Mesodermal cell (in vitro differentiated cells): ENCODE measurements at regions not wholly inside any gene's neighbourhood (a gene's known extent, or its start where the extent isn't known, plus 50 kb on each side); places are given as distances from the start of the nearest gene placed in this dataset.

Experiments
- H3K27ac ChIP-seq: 2 replicates; pipeline ENCODE4 v1.7.0; 2013; ENCODE audit warnings: mild to moderate bottlenecking, low read depth, low read length, moderate library complexity; ENCODE audit not compliant: severe bottlenecking
- H3K36me3 ChIP-seq: 2 replicates; pipeline ENCODE4 v1.7.1; 2013; ENCODE audit warnings: mild to moderate bottlenecking, low read length, moderate library complexity; ENCODE audit not compliant: control insufficient read depth, insufficient read depth
- H3K4me1 ChIP-seq: one replicate; pipeline ENCODE4 v1.7.1; 2013; ENCODE audit warnings: mild to moderate bottlenecking, low read length; ENCODE audit not compliant: insufficient read depth, control insufficient read depth, poor library complexity, severe bottlenecking
- H3K4me3 ChIP-seq: 2 replicates; pipeline ENCODE4 v1.7.0; 2013; ENCODE audit warnings: low read length, control low read depth, mild to moderate bottlenecking; ENCODE audit not compliant: insufficient read depth, poor library complexity, severe bottlenecking; ENCODE audit errors: extremely low read depth
- H3K9me3 ChIP-seq: 2 replicates; pipeline ENCODE4 v1.7.1; 2013; ENCODE audit warnings: mild to moderate bottlenecking, low read length, moderate library complexity; ENCODE audit not compliant: control insufficient read depth
- WGBS, 2 experiments: methylation state at CpG; one replicate each; pipeline ENCODE4 v1.1.5; 2013; ENCODE audit warnings: missing lambda C conversion rate in 2 of 2; ENCODE audit not compliant: insufficient coverage in 2 of 2; 5-methylcytosine and 5-hydroxymethylcytosine counted together

DNA sequence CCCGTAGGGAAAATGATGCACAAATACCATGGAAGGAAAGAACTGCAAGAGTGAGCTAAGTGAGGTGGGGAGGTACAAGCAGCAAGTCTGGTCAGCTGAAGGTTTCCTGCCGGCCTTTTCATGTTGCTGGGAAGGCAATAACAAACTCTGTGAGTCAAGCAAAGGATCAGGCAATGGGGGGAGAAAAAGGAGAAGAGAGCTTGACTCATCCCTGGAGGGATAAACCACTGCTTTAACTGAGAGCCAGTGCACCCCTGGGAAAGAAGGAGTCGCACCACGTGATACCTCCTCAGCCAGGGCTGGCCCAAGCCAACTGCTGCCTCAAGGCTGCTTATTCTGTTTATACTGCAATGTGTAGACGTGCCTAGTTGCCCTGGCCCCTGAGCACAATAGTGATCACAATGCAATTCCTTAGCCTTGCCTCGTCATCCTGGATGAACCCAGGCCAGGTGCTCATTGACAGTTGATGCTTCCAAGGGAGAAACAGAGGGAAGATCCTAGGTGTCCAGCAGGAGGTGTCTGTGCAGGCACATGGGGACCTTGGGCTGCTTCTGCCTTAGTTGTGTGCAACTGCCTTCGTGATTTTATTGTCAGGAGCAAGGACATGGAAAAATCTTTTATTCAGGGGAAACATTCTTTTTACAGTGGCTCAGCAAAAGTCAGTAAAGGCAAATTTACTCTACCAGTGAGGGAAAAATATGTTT, 203.0 kb upstream of the TUT7 start:
- WGBS, 2 experiments: 68 to 81% methylated on average over 5 to 7 of the region's 7 CpGs

GRCh38 chr9:86555661-86556060, 201.5 kb upstream of the TUT7 start:
- 83% methylated on average over 1 of the region's 2 CpGs; no CpG with 5 or more reads in 1 of the 2 experiments for WGBS, 2 experiments
- H3K4me1 ChIP-seq: no peaks in the 10 kb centered on the region
- no peaks in the 10 kb centered on the region for H3K9me3 ChIP-seq
- no peak overlapping the region for H3K27ac ChIP-seq
- H3K4me3 ChIP-seq: no peak overlapping the region
- no peaks in the 10 kb centered on the region for H3K36me3 ChIP-seq

More for the DNA sequence above, 203.0 kb upstream of the TUT7 start:
- Histone ChIP-seq H3K4me3 (no peak overlapping the region), H3K4me1 (no peaks in the 10 kb centered on the region), H3K27ac (peak overlapping the region; percentile 31), H3K36me3 (no peaks in the 10 kb centered on the region), H3K9me3 (no peaks in the 10 kb centered on the region)

DNA sequence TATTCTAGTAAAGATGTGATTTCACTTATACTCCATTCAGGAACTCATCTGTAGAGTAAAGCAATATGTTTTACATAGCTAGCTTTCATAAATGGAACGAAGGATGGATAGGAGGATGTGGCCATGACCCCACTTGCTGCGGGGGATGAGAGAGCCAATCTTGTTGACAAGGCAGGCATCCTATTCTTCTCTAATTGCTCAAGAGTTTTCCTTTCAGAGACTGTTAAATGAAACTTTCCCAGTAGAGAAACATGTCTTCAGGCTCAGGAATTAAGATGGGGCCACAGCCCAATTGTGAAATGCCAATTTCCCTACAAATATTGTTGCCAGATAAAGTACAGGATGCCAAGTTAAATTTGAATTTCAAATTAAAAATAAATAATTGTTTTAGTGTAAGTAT, 196.2 kb upstream of the TUT7 start:
- Histone ChIP-seq H3K27ac (no peak overlapping the region), H3K4me1 (no peaks in the 10 kb centered on the region), H3K36me3 (no peaks in the 10 kb centered on the region), H3K9me3 (no peaks in the 10 kb centered on the region), H3K4me3 (no peak overlapping the region)
- no CpG with 5 or more reads among the region's 2 CpGs for WGBS, 2 experiments

GRCh38 chr9:86549920-86550319, 195.7 kb upstream of the TUT7 start:
- H3K4me3 ChIP-seq: no peak overlapping the region
- 67 to 83% methylated on average over 2 of the region's 2 CpGs for WGBS, 2 experiments
- no peak overlapping the region for H3K27ac ChIP-seq
- no peaks in the 10 kb centered on the region for H3K4me1 ChIP-seq
- H3K36me3 ChIP-seq: no peaks in the 10 kb centered on the region
- no peaks in the 10 kb centered on the region for H3K9me3 ChIP-seq

DNA sequence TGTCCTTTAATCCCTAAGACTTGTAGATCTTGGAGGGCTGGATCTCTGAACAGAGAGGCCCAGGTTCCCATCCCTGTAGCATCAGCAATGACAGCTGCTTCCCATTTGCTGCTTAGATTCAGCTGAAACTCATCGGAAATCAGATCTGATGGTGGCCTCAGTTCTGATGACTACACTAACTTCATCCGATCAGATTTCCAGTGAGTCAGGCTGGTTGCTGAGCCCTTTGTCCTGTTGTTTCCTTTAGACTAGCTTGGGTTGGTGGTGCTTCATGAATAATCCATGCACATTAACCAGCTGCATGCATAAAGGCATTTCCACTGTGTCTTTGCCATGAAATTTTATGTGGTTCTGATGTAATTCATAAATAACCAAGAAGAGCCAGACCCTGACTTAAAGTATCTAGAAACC, 195.2 kb upstream of the TUT7 start:
- H3K36me3 ChIP-seq: no peaks in the 10 kb centered on the region
- H3K9me3 ChIP-seq: no peaks in the 10 kb centered on the region
- H3K4me1 ChIP-seq: no peaks in the 10 kb centered on the region
- H3K27ac ChIP-seq: no peak overlapping the region
- H3K4me3 ChIP-seq: no peak overlapping the region
- WGBS, 2 experiments: 83 to 100% methylated on average over 1 of the region's 2 CpGs

GRCh38 chr9:86548220-86548619, 194.0 kb upstream of the TUT7 start:
- no peaks in the 10 kb centered on the region for H3K4me1 ChIP-seq
- no peaks in the 10 kb centered on the region for H3K36me3 ChIP-seq
- H3K27ac ChIP-seq: no peak overlapping the region
- WGBS, 2 experiments: 97 to 100% methylated on average over 4 of the region's 4 CpGs
- H3K4me3 ChIP-seq: no peak overlapping the region
- H3K9me3 ChIP-seq: no peaks in the 10 kb centered on the region

- no peak overlapping the region for H3K4me3 ChIP-seq
- H3K4me1 ChIP-seq: no peaks in the 10 kb centered on the region
- no peaks in the 10 kb centered on the region for H3K36me3 ChIP-seq
- no peaks in the 10 kb centered on the region for H3K9me3 ChIP-seq
- no peak overlapping the region for H3K27ac ChIP-seq
Observed at GRCh38 chr9:86547571-86547970, 193.4 kb upstream of the TUT7 start.

DNA sequence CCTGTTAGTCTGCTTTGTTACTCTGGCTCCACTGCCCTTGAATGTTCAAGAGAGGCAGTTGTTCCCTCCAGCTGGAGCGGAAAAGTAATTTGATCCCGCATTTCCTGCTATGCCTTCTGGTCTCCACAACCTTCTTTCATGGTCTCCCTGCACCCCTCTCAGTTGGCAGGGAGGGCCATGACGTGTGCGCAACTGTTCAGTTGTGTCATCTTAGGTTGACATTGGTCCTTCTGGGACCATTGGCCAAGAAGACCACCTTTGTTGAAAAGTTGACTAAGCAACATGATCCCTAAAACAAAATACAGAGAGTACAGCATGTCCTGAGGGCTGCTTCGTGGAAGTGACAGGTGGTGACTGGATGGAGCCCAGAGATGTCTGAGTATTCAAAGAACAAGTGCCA, 192.5 kb upstream of the TUT7 start:
- 92 to 98% methylated on average over 4 to 5 of the region's 5 CpGs for WGBS, 2 experiments
- no peaks in the 10 kb centered on the region for H3K9me3 ChIP-seq
- H3K4me3 ChIP-seq: no peak overlapping the region
- H3K4me1 ChIP-seq: no peaks in the 10 kb centered on the region
- H3K27ac ChIP-seq: no peak overlapping the region
- H3K36me3 ChIP-seq: no peaks in the 10 kb centered on the region

DNA sequence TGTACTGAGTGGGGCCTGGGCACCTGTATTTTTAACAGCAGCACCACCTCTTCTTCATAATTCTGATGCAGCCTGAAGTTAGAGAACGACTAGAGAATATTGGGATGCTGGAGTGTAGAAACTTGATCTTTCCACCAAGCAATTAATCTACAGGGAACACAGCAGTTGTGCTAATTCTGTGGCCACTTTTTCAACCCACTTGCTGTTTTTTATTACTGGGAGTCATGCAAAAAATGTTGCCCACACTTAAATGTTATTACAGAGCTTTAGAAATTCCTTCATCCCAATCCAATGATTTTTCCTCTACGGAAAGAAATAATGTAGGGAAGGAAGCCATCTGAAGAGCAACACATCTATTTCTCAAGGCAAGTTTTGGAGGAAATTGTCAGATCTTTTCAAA, 190.9 kb upstream of the TUT7 start:
- no peaks in the 10 kb centered on the region for H3K36me3 ChIP-seq
- no peaks in the 10 kb centered on the region for H3K9me3 ChIP-seq
- H3K4me3 ChIP-seq: no peak overlapping the region
- H3K4me1 ChIP-seq: no peaks in the 10 kb centered on the region
- no peak overlapping the region for H3K27ac ChIP-seq
- WGBS, 2 experiments: no CpG with 5 or more reads among the region's 2 CpGs

GRCh38 chr9:86541014-86541570, 186.9 kb upstream of the TUT7 start:
- H3K9me3 ChIP-seq: no peaks in the 10 kb centered on the region
- H3K4me3 ChIP-seq: no peak overlapping the region
- no CpG with 5 or more reads among the region's 2 CpGs for WGBS, 2 experiments
- H3K27ac ChIP-seq: no peak overlapping the region
- no peaks in the 10 kb centered on the region for H3K4me1 ChIP-seq
- H3K36me3 ChIP-seq: no peaks in the 10 kb centered on the region

GRCh38 chr9:86535406-86535915, 181.3 kb upstream of the TUT7 start:
- Histone ChIP-seq H3K9me3 (no peaks in the 10 kb centered on the region), H3K4me3 (no peak overlapping the region), H3K36me3 (no peaks in the 10 kb centered on the region), H3K4me1 (no peaks in the 10 kb centered on the region), H3K27ac (no peak overlapping the region)
- 89 to 100% methylated on average over 1 to 4 of the region's 5 CpGs for WGBS, 2 experiments
